ENCODE measurements at regions not wholly inside any gene's neighbourhood (a gene's known extent, or its start where the extent isn't known, plus 50 kb on each side); places are given as distances from the start of the nearest gene placed in this dataset.

DNA sequence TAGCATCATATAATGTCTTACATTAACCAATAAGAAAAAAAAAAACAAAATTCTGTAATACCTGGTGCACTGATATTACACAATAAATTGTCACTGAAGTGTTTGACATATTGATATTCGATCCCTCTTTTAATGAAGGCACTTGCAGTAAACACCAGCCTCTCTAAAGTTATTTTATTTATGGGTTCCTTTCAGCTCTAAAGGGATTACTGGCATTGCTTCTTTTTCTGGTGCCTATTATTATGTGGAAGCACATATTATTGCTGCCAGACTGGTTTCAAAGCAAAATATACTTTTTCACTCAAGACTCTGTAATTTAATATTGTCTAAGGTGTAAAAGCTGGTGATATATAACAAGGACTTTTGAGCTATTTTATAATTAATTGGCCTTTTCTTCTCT is 1090.5 kb downstream of the TRHDE start:
- DNase-seq: no peak

DNA sequence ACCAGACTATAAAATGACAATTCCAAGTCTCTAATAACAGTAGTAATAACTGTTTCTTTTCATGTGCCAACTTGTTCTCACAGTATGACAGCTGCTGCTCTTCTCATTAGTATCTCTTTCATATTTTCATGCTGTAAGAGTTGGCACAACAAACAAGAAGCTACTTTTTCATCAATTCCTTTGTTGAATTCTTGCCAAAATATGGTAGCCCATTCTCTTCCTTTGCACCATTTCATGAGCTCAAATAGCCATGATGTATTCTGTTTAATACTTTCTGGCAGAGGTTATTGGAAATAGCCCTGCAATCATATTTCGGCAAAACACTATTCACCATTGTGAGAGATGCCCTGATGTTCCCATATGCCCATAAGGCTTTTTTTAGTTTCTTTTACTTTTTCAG is 1100.7 kb downstream of the TRHDE start:
- DNase-seq: no peak

DNA sequence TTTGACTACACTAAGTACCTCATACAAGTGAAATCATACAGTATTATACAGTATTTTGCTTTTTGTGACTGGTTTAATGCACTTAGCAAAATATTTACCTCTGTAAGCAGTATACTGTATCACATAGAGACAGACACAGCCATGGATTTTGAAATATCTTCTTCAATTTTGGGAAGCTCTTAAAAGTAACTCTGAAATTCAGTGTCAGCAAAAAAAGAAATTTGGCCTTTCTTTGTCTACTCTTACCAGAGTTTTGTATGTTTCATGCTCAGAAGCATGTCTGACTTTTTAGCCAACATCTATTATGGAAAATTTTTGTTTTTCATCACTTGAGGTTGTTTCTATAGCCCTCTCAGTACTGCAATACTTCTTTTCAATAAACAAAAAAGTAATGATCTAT is 1102.2 kb downstream of the TRHDE start:
- DNase-seq: no peak

DNA sequence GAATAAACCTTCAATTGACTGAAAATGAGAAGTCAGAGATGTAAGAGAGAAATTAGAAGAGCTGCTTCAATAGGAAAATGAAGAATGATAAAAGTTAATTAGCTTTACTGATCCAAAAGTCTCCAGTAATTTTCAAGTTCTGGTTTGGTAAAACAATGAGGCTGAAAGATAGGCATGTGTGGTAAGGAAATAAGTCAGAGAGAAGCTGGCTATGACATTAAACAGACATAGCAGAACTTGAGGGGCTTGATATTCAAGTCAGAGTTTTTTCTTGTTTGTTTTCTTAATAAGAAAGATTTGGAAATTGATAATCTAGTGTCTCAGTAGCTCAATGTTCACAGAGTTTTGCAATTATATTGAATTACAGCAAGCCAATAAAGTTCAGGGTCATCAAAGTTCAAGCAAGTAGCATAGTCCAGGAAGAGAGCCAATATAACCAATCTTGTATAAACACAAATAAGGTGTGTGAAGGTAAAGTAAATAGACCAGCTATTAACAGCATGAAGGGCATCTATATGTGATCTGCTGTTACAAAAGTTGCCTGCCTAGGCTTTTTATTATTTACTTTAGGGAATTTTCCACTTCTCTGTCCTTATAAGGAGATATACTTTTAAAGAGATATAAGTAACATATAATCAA is 1111.5 kb downstream of the TRHDE start:
- no peak for DNase-seq

DNA sequence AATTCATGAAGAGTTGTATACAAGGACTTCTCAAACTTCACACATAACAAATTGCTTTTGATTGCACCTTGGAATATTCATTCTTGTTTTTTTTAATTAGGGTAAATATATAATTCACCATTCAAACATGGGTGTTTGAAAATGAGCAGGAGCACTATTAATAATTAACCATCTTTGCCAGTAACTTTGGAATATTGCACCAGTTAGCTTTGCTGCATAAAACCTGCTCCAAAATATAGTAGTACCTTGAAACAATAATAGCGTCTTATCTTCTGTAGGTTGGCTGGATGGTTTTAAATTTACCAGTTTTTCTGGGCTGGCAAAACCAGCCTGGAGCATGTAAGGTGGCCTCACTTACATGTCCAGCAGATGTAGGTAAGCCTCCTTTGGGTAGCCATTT is 1112.4 kb downstream of the TRHDE start:
- DNase-seq: no peak

DNA sequence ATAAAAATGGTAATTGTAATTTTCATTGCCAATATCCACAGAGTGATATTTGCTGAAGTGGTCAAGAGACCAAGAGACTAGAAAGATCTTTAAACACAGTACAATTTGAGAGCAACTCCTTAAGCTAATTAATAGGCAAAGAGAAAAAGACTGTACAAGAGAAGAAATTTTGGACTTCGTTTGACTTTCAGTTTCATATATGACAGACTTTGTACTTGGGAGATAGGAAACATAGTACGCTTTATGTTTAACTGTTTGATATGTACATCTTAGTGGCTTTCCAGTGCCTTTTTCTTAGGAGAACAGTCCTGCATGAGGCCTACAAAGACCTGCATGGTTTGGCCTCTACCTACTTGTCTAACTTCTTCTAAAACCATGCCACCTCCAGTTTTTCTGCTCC is 1118.1 kb downstream of the TRHDE start:
- no peak for DNase-seq

DNA sequence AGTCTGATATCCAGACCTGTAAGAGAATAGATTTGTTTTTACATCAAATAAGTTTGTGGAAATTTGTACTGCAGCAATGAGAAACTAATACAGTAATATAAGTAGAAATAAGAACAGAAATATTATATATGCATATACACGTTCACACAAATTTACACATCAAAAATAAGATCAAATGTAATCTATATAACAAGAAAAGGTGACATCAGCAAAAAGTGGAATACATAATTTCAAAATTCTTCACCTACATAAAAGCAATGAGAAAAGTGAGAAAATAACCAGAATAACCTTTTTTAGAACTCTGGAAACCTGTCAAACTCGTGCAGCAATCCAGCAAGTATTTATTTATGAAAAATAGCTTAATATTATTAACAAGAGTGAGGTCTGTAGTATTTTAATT is 1124.6 kb upstream of the ATXN7L3B start:
- no peak for DNase-seq

DNA sequence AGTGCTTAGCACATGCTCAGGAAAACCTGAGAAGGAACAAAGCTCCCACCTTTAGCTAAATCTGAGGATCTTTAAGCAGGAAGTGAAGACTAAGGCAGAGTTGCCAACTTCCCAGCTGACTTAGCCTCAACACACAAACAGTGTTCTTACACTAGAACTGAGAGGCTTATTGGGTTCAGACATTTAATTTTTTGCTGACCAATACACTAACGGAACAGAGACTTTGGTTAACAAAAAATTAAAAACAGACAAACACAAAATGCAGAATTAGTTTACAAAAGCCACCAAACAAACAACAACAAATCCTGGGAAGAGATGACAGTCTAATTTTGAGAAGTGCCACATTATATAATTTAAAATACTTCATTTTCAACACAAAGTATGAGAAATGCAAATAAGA is 1123.7 kb upstream of the ATXN7L3B start:
- DNase-seq: no peak

DNA sequence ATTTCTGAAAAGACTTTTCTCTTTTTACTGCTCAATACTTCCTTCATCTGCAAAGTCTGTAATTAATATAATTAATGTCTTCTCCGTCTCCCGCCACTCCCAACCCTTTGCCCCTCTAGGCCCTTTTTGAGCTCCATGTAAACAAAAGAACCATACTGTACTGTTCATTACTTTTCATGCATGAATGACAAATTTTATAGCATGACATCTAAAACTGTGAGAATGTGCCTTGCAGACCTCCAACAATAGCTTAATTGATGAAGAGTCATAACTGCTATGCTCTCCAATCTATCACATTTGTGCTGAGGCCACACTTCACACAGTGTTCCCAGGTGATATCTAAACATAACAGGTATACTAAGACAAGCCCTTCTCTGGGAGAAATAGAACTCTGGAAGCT is 1122.7 kb upstream of the ATXN7L3B start:
- DNase-seq: no peak

DNA sequence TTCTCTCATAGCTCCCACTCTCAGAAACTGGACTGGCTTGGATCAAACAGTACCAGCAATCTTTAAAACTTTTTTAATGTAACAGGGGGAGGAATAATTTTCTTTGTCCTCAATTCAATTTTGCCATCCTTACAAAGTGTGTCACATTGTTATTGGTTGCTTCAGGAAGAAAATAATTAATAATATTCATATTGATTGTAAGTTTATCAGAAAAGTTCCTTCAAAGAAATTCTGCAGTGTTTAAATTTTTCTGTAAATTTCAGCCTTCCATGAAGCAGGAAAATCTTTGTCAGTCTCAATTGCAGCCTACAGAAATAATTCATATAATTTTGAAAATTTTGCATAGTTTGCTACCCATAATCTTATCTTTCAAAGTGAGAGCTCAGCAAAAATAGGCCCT is 1119.1 kb upstream of the ATXN7L3B start:
- no peak for DNase-seq

DNA sequence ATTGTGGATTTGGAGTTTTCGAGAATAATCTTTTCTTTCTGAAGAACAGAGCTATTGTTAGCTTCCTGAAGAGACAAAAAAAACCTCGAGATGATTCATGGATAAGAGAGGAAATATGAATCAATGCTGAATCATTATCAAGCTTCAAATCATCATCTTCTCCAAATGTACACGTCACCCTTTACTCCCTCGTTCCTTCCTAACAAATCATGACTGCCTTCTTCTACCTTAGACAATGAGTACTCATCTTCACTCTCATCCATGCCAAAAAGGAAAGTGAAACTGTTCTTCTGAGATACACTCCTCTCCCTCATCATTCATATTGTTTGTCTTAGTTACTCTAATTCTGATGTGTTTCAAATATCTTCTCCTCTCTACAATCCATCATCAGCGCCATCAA is 1115.8 kb upstream of the ATXN7L3B start:
- DNase-seq: no peak

DNA sequence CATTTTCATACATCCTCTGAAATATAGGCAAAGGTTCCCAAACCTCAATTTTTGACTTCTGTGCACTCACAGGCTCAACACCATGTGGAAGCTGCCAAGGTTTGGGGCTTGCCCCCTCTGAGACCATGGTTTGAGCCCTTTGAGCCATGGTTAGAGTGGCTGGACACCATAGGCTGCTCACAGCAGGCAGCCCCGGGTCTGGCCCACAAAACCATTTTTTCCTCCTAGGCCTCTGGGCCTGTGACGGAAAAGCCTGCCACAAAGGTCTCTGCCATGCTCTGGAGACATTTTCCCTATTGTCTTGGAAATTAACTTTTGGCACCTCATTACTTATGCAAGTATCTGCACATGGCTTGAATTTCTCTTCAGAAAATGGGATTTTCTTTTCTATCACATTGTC is 1113.2 kb upstream of the ATXN7L3B start:
- no peak for DNase-seq

DNA sequence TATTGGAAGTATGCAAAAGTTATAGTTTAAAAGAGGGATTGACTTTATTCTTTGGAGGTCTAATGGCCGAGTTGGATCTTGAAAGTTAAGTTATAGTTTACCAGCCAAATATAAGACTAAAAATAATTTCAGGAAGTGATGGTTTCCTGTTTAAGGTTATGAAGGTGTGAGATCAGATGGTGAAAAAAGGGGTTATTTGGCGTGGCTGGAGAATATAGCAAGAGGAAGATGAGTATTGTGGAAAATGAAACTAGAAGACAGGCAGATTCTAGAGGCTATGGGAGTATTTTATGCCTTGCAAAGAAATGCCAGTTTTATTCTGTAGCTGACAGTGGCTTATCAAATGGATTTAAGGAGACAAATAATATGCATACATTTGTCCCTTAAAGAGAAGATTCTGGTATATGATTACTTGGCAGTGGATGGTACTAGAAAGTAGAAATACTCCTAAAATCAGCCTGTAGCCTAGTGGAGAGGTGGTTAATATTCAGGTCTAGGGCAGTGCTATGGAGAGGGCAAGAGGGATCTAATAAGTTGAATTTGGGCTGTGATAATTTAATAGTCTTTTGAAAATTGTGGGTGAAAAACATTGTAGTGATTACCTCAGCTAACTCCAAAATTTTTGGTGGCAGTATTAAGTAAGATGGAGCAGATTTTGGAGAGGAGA is 1091.8 kb upstream of the ATXN7L3B start:
- DNase-seq: peak in 1 of 2 donors; percentile 1

DNA sequence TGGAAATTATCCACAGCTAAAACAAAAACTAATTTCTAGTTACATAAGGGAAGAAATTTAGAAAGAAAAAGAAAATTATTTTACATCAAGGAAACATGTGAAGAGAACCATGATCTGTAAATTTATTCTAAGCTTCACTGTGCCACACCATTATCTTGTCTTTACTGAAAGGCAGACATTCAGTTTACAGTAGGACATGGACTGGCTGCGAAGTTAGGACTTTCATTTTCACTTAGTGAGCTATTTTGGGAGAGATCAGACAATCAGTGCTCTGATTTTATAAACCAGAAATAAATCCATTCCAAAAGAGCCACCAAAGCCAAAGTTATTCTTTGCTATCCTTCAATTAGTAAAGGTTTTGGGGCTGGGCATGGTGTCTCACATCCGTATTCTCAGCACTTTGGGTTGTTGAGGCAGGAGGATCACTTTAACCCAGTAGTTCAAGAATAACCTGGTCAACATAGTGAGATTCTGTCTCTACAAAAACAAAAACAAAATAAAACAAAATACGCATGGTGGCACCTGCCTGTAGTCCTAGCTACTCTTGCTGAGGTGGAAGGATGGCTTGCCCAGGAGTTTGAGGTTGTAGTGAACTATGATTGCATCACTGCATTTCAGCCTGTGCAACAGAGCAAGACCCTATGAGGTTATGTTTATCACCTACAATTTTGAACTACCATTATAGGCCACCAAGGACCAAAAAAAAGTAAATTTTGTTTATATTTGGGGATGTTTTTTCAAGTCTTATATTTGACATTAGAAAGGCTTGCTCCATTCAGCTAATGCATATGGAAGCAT is 1084.8 kb upstream of the ATXN7L3B start:
- no peak for DNase-seq

DNA sequence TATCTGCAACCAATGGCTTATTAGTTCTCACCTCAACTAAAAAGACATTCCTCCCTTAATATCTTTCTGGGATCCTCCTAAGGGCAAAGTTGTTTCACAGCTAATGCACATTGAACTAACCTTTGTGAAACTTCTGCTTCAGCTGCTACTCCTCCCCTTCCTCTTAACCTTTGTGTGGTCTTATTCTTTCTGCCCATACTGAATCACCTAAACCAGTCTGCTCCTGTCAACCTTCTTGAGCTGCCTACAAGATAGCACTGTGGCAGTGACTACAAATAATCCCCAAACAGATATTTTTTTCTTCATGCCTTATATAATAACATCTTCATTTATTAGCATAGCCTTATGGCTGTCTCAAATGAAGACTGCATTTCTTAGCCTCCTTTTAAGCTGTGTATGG is 1077.4 kb upstream of the ATXN7L3B start:
- no peak for DNase-seq

DNA sequence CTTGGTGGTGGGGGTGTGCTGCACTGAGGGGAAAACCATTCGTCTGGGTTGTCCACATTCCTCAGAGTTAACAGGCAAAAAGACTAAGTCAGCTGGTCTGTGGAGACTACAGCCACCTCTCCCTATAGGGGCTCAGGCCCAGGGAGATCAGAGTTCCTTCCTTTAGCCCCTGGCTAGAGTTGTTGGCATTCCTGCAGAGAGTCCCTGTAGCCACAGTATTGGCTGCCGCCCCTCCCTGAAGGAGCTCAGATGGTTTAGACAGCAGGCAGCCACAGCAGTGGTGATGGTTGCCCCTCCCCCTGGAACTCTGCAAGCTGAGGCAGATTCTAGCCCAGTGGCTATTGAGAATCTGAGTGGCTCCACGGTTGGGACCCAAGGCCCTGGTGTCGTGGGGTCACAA is 1072.5 kb upstream of the ATXN7L3B start:
- no peak for DNase-seq

DNA sequence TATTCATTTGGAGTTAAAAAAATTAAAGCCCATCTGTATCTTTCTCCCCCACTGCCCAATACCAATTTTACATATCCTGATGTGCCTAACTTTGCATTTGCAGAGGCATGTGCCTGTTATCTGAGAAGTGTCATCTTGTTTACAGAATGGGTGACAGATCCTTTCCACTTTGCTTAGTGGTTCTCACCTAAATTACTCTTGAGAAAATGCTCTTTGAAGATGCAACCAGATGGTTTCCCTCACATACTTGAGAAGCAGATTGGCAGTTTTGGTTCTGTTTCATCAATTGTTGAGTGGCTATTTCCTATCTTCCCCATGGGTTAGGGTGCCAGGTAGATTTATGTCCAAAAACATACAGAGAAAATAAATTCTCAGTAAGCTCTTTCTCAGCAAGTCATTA is 1051.4 kb upstream of the ATXN7L3B start:
- DNase-seq: no peak

DNA sequence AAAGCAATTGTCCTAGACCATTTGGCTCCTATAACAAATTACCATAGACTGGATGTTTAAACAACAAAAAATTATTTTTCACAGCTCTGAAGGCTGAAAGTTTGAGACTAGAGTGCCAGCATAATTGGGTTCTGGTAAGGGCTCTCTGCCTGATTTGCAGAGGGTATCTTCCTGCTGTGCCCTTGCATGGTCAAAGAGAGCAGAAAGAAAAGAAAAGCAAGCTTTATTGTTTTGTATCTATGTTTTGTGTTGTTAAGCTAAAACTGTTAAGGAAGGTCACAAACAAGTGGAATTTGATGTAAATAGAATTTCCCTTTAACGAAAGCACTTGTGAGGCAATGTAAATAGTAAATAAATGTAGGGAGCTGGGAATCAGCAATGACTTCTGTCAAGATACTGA is 1031.0 kb upstream of the ATXN7L3B start:
- no peak for DNase-seq

DNA sequence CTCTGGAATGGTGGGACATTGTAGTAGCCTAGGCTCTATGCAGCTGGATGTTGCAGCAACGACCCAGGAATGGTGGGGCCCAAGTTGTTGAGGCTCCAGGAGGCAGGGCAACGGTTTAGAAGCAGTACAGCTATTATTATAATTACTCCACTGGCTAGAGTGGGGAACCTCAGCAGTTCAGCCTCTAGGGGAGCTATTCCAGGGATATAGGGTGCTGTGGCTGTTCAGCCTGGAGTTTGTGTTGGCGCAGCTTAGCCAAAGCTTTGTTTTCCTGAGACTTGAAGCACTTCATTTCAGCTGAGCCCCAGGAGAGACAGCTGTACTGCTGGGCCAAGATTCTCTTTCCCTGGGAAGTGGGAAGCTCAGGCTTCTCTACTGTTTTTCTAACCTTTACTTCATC is 1023.0 kb upstream of the ATXN7L3B start:
- no peak for DNase-seq

DNA sequence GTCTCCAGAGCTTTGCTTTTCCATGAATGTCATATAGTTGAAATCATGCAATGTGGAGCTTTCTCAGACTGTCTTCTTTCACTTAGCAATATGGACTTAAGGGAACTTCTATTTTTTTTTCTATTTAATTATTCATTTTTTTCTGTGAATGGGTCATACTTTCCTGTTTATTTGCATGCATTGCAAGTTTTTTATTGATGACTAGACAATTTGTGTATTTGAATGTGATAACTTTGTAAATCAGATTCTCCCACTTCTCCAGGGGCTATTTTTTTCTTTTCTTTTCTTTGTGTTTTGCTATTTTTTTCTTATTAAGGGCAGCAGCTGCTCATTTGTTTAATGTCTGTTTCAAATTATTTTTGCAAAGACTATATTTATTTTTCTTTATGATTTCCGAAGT is 1019.8 kb upstream of the ATXN7L3B start:
- DNase-seq: no peak

DNA sequence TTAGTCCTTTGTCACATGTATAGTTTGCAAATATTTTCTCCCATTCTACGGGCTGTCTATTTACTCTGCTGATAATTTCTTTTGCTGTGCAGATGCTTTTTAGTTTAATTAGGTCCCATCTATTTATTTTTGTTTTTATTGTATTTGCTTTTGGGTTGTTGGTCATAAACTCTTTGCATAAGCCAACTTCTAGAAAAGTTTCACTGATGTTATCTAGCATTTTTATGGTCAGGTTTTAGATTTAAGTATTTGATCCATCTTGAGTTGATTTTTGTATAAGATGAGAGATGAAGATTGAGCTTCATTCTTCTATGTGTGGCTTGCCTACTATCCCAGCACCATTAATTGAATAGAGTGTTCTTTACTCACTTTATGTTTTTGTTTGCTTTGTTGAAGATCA is 1008.4 kb upstream of the ATXN7L3B start:
- no peak for DNase-seq

DNA sequence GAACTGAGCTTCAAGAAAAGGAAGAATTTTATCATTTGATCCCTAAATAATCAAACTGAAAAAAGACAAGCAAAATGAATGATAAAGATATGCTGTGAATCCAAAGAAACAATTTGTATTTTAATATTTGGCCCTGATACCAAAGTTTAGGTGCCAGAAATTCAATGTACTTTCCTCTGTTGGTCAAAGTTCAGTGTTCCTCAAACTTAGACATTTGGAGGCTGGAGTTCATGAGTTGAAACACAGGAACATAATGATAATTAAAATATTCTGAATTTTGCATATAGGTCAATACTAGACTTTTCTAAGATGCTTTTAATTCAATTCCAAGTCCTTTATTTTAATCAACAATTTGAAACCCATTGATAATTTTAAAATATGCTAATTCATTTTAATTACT is 1007.7 kb upstream of the ATXN7L3B start:
- no peak for DNase-seq

DNA sequence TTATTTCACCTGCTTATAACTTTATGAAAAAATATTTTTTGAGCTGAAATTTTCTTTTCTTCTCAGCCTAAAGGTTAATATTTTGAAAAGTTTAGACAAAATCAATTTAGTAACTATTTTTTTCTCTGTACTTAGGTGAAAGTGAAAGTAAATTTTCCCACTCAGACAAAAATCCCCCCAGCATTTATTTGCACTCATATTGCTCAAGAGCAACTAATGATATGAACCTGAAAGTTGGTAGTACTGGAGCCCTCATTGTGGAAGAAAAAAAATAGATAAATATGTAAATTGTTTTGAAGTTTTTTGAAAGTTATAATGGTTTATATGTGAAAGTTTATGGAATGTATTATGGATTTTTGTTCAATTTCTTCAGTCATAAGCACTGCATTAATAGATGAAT is 1005.9 kb upstream of the ATXN7L3B start:
- no peak for DNase-seq

DNA sequence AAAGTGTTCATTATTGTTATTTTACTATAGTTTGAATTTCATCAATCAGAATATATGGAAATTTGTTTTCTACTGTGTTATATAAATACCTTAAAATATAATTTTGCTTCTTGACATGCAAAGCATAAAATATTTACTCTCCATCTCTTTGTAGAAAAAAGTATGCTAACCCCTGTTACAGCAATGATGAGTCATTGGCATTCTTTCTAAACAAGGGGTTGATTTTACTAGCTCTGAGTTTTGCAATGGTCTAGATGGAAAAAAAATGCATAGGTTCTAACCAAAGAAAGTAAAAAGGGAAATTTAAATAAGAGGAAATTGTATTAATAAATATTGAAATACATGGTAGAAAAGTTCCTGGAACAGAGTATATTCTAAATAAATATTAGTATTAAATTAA is 990.2 kb upstream of the ATXN7L3B start:
- no peak for DNase-seq

Measured in CD4-positive, alpha-beta T cell treated with Interleukin-1 beta for 1 hour (primary cell).